ENCODE measurements at regions not wholly inside any gene's neighbourhood (a gene's known extent, or its start where the extent isn't known, plus 50 kb on each side); places are given as distances from the start of the nearest gene placed in this dataset.

- no peak for TF ChIP-seq EZH2phosphoT487 (IDR thresholded peaks at IDR 0.05; ENCODE audit: low read length)
- no peak for TF ChIP-seq EZH2 (optimal IDR thresholded peaks at IDR 0.05; ENCODE audit: low read depth, low read length)
- no peak for TF ChIP-seq CTCF (IDR thresholded peaks at IDR 0.05; ENCODE audit: low read length)
These were observed 401.1 kb upstream of the TLE4 start for GRCh38 chr9:79170643-79171042.
